GM19351 (cell line): ENCODE measurements at regions not wholly inside any gene's neighbourhood (a gene's known extent, or its start where the extent isn't known, plus 50 kb on each side); places are given as distances from the start of the nearest gene placed in this dataset.
A peak's percentile ranks its signal among the peaks of the same experiment; 100 is the strongest.
"Not testable (repeated sequence)": the region's sequence is repeated elsewhere in the genome, so short reads cannot be mapped to it uniquely, and the experiment has no call there.

Experiments used
- ATAC-seq: cut with Tn5 transposase; IDR thresholded peaks from one replicate; pipeline ENCODE4 v1.9.1; 2021; ENCODE audit warnings: mild to moderate bottlenecking, moderate library complexity; ENCODE audit not compliant: unreplicated experiment

DNA sequence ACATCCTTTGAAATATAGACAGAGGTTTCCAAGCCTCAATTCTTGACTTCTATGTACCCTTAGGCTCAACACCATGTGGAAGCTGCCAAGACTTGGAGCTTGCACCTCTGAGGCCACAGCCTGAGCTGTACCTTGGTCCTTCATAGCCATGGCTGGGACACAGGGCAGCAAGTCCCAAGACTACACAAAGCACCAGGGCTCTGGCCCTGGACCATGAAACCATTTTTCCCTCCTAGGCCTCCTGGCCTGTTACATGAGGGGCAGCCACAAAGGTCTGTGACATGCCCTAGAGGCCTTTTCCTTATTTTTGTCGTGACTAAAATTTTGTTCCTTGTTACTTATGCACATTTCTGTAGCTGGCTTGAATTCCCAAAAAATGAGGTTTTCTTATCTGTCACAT, 953.1 kb upstream of the ADGRL4 start:
- ATAC-seq = no peak

GRCh38 chr1:79955966-79956365, 949.4 kb upstream of the ADGRL4 start:
- no peak for ATAC-seq

- no peak for ATAC-seq
Observed at GRCh38 chr1:79950511-79950910, 944.0 kb upstream of the ADGRL4 start.

DNA sequence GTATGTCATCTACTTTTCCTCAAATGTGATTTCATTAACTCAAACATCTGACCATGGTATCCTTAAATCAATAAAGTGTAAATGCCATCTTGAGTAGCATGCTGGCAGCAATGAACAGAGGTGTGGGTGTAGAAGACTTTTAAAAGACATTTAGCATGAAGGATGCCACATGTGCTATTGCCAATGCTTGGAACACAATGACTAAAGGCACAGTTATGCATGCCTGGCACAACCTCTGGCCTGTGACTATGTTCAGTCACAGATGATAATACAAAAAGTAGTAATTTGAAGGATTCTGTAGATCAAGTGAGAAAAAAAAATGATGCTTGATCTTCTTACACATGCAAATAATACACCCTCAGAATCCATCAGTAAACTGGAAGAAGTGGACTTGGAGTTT, 938.9 kb upstream of the ADGRL4 start:
- ATAC-seq = no peak

DNA sequence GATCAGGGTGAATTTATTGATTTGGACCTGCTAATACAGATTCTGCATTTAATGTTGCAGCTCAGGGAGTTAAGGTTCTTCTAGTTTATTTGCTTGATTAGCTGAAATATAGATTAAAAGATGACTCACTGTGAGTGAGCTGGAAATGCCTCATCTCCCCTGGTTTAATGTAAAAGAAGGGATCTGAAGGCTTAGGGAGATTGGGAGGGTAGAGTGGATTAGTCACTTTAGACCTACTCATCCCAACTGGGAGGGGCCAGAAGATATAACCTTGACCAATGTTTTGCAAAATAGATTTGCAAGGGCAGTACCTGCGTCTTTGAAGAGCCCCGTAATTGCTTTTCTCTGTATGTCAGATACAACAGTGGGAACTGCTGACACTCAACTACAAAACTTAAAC, 922.8 kb upstream of the ADGRL4 start:
- ATAC-seq = no peak

GRCh38 chr1:79928901-79929300, 922.4 kb upstream of the ADGRL4 start:
- ATAC-seq = no peak

DNA sequence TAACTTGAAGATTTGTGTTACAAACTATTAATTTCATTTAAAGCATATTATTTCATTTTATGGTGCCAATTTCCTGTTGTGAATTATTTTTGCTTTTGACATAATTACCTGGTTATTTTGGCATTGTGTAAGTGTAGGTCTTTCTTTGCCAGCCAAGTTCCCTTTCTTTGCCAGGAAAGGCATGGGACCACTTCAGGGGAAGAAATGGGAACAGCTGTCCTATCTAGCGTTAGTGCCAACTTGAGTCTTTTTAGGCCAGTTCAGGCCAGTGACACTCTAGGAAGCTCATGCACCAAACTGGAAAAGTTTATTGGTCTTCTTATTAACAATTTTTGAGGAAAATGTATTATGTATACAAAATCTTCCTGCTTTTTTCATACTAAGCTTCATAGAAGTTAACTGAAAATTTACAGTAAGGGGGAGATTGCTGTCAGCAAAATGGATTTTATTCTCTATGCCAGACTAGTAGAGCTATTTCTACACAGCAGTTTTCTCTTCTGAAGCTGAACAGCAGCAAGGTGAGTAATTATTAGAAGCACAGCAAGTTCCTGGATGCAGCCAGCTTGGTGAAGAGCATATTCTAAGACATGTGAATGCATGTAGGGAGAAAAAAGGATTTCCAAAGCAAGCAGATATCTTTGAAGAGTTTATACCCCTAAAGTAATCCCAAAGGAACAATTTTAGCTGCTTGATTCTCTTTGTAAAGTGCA, 914.6 kb upstream of the ADGRL4 start:
- ATAC-seq = no peak

- no peak for ATAC-seq
Observed at GRCh38 chr1:79914896-79915295, 908.4 kb upstream of the ADGRL4 start.

GRCh38 chr1:79912813-79913212, 906.3 kb upstream of the ADGRL4 start:
- ATAC-seq = no peak

DNA sequence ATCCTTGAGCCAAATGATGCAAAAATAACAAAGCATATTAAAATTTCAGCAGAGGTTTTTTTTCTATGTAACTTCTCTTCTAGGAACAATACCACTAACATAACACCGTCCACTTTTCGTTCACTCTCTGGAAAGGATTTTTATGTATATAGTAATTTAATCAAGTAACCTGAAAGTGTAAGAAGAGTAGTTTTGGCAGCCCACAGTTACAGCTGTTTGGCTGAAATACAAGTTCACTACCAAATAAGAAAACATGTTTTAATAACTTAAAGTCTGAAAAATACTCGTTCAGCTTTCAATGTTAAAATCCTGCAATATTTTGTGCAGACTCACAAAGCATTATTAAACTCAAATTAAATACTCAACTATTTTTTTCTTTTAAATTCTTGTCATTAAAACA, 896.8 kb upstream of the ADGRL4 start:
- no peak for ATAC-seq

DNA sequence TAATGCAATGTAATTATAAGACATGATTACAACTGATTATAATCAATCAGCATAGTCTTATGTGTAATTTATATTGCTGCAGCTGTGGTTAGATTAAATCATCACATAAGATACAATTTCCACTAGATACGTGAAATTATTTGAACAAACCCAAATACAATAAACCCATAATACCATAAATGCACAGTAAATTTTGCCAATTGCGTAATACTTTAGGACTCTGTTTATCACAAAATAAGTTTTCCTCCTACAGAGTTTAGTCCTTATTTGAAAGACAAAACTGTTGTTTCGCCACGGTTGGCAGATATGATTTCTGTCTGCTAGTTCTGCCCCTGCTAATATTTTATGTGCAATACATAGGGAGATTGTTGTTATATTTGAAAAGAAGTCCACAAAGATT, 895.9 kb upstream of the ADGRL4 start:
- ATAC-seq = no peak

GRCh38 chr1:79899914-79900313, 893.4 kb upstream of the ADGRL4 start:
- ATAC-seq = no peak

DNA sequence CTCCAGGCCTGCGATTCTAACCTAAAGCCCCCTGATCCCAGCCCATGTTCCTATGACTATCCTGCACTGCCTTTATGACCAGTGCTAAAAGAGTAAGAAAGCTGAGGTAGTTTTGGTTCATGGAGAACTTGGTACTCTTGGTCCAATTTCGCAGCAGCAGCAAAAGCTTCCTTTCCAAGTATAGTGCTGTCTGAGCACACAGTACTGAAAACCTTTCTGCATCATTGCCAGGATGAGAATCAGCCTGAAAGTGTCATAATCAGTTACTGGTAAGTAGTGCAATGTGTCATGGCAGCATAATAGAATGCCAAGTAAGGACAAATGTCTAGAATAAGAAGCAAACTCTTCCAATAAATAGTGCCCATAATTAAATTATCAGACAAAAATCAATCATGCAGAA, 889.6 kb upstream of the ADGRL4 start:
- no peak for ATAC-seq

GRCh38 chr1:79895573-79895972, 889.0 kb upstream of the ADGRL4 start:
- ATAC-seq = no peak

DNA sequence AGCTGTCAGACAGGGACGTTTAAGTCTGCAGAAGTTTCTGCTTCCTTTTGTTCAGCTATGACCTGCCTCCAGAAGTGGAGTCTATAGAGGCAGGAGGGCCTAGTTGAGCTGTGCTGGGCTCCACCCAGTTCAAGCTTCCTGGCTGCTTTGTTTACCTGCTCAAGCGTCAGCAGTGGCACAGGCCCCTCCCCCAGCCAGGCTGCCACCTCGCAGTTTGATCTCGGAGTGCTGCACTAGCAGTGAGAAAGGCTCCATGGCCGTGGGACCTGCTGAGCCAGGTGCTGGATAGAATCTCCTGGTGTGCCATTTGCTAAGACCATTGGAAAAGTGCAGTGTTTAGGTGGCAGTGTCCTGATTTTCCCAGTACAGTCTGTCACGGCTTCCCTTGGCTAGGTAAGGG, 887.6 kb upstream of the ADGRL4 start:
- ATAC-seq = not testable (repeated sequence)

DNA sequence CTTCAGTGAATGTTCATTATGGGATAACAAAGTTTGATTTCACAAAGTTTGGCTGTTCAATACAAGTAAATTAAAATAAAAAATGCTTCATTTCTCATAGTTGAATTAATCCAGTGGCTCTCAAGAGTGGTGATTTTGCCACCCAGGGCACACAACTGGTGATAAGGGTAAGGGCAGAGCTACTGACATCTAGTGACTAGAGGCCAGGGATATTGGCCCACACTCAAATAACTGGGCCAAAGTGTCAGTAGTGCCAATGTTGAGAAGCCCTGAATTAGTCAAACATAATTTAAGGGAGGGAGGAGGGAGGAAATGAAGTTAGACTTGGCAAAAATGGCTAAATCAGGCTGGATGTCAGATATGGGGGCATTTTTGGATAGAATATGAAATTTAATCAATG, 880.5 kb upstream of the ADGRL4 start:
- ATAC-seq = no peak

DNA sequence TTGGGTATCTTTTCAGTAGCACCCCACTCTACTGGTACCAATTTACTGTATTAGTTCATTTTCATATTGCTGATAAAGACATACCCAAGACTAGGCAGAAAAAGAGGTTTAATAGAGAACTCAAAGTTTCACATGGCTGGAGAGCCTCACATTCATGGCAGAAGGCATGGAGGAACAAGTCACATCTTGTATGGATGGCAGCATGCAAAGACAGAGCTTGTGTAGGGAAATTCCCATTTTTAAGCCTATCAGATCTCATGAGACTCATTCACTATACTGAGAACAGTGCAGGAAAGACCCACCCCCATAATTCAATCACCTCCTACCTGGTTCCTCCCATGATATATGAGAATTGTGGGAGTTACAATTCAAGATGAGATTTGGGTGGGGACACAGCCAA, 878.6 kb upstream of the ADGRL4 start:
- ATAC-seq = no peak

DNA sequence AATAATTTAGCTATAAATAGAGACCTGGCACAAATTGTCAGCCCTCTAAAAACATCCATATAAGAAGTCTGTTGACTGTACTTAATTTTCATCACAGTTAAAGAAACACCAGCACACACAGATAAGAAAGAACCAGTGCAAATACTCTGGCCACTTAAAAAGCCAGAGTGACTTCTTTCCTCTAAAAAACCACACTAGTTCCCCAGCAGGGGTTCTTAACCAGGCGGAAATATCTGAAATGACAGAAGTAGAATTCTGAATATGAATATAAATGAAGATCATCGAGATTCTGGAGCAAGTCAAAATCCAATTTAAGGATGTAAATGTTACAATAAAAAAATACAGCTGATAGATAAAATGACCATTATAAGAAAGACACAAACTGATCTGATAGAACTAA, 870.6 kb upstream of the ADGRL4 start:
- ATAC-seq = no peak

GRCh38 chr1:79875187-79875586, 868.7 kb upstream of the ADGRL4 start:
- no peak for ATAC-seq

GRCh38 chr1:79874289-79874688, 867.8 kb upstream of the ADGRL4 start:
- peak; percentile 56 for ATAC-seq

- ATAC-seq = no peak
Observed at GRCh38 chr1:79859212-79859948, 852.9 kb upstream of the ADGRL4 start.

DNA sequence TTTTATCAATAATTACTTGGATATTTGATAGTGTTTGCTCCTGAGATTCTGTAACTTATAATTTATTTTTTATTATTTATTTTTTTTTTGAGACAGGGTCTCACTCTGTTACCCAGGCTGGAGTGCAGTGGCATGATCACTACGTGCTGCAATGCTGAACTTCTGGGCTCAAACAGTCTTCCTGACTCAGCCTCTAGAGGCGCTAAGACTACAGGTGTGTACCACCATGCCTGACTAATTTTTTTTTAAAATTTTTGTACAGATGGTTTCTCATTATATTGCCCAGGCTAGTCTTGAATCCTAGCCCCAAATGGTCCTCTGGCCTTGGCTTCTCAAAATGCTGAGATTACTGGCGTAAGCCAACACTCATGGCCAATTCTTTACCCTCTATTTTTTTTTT, 845.5 kb upstream of the ADGRL4 start:
- ATAC-seq = peak; percentile 94

GRCh38 chr1:79849388-79849787, 842.9 kb upstream of the ADGRL4 start:
- ATAC-seq = no peak
